ENCODE measurements at regions not wholly inside any gene's neighbourhood (a gene's known extent, or its start where the extent isn't known, plus 50 kb on each side); places are given as distances from the start of the nearest gene placed in this dataset.
A peak's percentile ranks its signal among the peaks of the same experiment; 100 is the strongest.

DNA sequence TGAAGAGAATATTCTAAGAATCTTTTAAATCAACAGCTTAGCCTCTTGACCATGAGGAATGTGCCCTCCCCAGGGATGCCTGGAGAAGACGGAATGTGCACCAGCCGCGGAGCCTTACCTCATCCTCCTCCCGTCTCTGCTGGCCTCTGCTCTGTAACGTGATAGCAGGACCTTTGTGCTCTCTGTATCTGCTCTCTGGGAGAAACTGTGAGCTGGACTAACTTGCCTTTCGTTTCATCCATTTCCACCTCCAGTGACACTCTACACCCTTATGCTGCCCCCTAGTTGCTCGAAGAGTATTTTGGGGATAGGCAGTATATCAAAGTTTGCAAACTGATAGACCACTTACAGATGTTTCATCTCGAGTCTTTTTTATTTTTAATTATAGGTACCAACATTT, 141.4 kb downstream of the NPR3 start:
- Mint-ChIP-seq H3K9me3 (peaks cover 0 to 9% (median 0%) of the 10 kb centered on the region in 7 donors), H3K27me3 (no peaks in the 10 kb centered on the region), H3K36me3 (no peaks in the 10 kb centered on the region), H3K27ac (peak overlapping the region in 1 of 3 donors; percentile 58), H3K4me1 (no peaks in the 10 kb centered on the region), H3K4me3 (no peak overlapping the region)
- H3K27me3 ChIP-seq (ENCODE audit: control insufficient read depth, insufficient read depth, low read length), result no peaks in the 10 kb centered on the region
- no peak for DNase-seq
- H3K9me3 ChIP-seq (ENCODE audit: control insufficient read depth in 2 of 2, low read length in 2 of 2), result no peaks in the 10 kb centered on the region
- ATAC-seq (ENCODE audit: low read depth in 2 of 2), result no peak
- no peak overlapping the region for H3K27ac ChIP-seq (ENCODE audit: insufficient read depth, low read length, poor library complexity, severe bottlenecking)
- H3K4me1 ChIP-seq (ENCODE audit: control insufficient read depth, insufficient read depth, low read length, poor library complexity, severe bottlenecking), result no peaks in the 10 kb centered on the region
- no peak overlapping the region for H3K4me3 ChIP-seq (ENCODE audit: low read depth, low read length)
- H3K36me3 ChIP-seq (ENCODE audit: control insufficient read depth, insufficient read depth, low read length), result no peaks in the 10 kb centered on the region

DNA sequence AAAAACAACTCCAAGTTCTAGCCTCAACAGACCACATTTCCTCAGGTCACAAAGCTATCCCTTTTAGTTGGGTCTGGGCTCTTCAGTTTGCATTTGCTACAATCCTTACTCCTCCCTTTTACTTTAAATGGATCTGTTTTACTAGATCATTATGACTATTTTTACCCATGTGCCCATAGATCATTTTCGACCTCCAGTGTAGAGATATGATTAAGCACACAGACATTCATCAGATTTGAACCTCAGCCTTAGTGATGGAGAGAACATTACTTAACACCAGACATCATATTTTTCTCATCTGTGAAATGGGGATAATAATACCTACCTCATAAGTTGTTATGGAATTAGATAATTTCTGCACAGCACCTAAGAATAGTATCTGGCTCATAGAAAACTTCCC, 141.9 kb downstream of the NPR3 start:
- Histone ChIP-seq H3K27ac (ENCODE audit: insufficient read depth, low read length, poor library complexity, severe bottlenecking) (no peak overlapping the region), H3K27me3 (ENCODE audit: control insufficient read depth, insufficient read depth, low read length) (no peaks in the 10 kb centered on the region), H3K4me3 (ENCODE audit: low read depth, low read length) (no peak overlapping the region), H3K36me3 (ENCODE audit: control insufficient read depth, insufficient read depth, low read length) (no peaks in the 10 kb centered on the region), H3K4me1 (ENCODE audit: control insufficient read depth, insufficient read depth, low read length, poor library complexity, severe bottlenecking) (no peaks in the 10 kb centered on the region), H3K9me3 (ENCODE audit: control insufficient read depth in 2 of 2, low read length in 2 of 2) (no peaks in the 10 kb centered on the region)
- DNase-seq (no peak), ATAC-seq (ENCODE audit: low read depth in 2 of 2) (no peak)
- H3K27me3 Mint-ChIP-seq, result no peaks in the 10 kb centered on the region
- H3K27ac Mint-ChIP-seq, result no peak overlapping the region
- H3K9me3 Mint-ChIP-seq, result peaks cover 0 to 10% (median 1%) of the 10 kb centered on the region in 7 donors
- H3K36me3 Mint-ChIP-seq, result no peaks in the 10 kb centered on the region
- H3K4me1 Mint-ChIP-seq, result no peaks in the 10 kb centered on the region
- H3K4me3 Mint-ChIP-seq, result no peak overlapping the region

DNA sequence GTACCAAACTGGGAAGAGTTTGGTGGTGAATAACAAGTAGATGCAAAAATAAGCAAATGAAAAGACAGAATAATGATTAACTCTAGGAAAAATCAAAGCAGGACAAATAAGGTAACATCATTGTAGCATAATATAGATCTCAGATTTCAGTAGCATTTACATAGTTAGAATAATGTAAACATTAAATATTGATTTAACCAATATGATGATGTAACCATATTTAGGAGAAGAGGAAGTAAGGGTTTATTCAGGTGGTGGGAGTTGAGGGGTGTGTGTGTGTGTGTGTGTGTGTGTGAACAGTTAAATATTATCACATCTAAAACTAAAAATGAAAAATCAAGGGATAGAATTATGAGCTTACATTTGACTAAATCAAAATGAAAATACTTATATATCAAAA, 143.4 kb downstream of the NPR3 start:
- ATAC-seq (ENCODE audit: low read depth in 2 of 2) (no peak), DNase-seq (no peak)
- no peaks in the 10 kb centered on the region for H3K9me3 ChIP-seq (ENCODE audit: control insufficient read depth in 2 of 2, low read length in 2 of 2)
- Mint-ChIP-seq H3K9me3 (peaks cover 0 to 17% (median 6%) of the 10 kb centered on the region in 7 donors), H3K27me3 (no peaks in the 10 kb centered on the region), H3K4me1 (no peaks in the 10 kb centered on the region), H3K27ac (no peak overlapping the region), H3K4me3 (no peak overlapping the region), H3K36me3 (no peaks in the 10 kb centered on the region)
- H3K36me3 ChIP-seq (ENCODE audit: control insufficient read depth, insufficient read depth, low read length), result no peaks in the 10 kb centered on the region
- H3K4me1 ChIP-seq (ENCODE audit: control insufficient read depth, insufficient read depth, low read length, poor library complexity, severe bottlenecking), result no peaks in the 10 kb centered on the region
- H3K4me3 ChIP-seq (ENCODE audit: low read depth, low read length), result no peak overlapping the region
- no peak overlapping the region for H3K27ac ChIP-seq (ENCODE audit: insufficient read depth, low read length, poor library complexity, severe bottlenecking)
- H3K27me3 ChIP-seq (ENCODE audit: control insufficient read depth, insufficient read depth, low read length), result no peaks in the 10 kb centered on the region

DNA sequence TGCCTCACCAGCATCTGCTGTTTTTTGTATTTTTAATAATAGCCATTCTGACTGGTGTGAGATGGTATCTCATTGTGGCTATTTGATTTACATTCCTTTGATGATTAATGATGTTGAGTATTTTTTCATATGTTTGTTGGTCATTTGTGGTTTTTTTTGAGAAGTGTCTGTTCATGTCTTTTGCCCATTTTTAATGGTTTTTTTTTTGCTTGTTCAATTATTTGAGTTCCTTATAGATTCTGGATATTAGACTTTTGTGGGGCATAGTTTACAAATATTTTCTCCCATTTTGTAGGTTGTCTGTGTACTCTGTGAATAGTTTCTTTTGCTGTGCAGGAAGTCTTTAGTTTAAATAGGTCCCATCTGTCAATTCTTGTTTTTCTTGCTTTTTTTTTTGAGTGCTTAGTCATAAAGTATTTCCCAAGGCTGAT, 148.1 kb downstream of the NPR3 start:
- ATAC-seq (ENCODE audit: low read depth in 2 of 2), result no peak
- no peak for DNase-seq

DNA sequence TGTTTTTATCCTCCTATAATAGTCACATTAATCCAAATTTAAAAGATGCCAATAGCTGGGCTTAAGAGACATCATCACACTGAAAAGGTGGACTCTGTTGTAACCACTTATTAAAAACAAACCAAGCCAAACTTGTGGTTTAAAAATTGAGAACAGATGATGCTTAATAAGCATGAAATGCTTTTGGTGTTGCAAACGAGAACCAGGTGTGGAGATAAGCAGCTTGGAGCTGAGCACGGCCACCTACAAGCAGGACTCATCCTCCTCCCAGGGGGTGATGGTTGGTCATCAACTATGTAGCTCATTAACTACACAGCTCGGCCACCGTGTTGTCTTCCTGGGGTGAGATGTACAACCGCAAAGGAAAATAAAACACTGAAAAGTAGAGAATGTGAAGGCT, 154.4 kb downstream of the NPR3 start:
- Histone ChIP-seq H3K27me3 (ENCODE audit: control insufficient read depth, insufficient read depth, low read length) (no peaks in the 10 kb centered on the region), H3K27ac (ENCODE audit: insufficient read depth, low read length, poor library complexity, severe bottlenecking) (no peak overlapping the region), H3K36me3 (ENCODE audit: control insufficient read depth, insufficient read depth, low read length) (no peaks in the 10 kb centered on the region), H3K4me3 (ENCODE audit: low read depth, low read length) (no peak overlapping the region), H3K9me3 (ENCODE audit: control insufficient read depth in 2 of 2, low read length in 2 of 2) (peaks cover 4 to 5% of the 10 kb centered on the region in 2 experiments), H3K4me1 (ENCODE audit: control insufficient read depth, insufficient read depth, low read length, poor library complexity, severe bottlenecking) (no peaks in the 10 kb centered on the region)
- H3K4me1 Mint-ChIP-seq, result no peaks in the 10 kb centered on the region
- ATAC-seq (ENCODE audit: low read depth in 2 of 2) (no peak), DNase-seq (no peak)
- peaks cover 0 to 16% (median 6%) of the 10 kb centered on the region in 7 donors for H3K9me3 Mint-ChIP-seq
- H3K4me3 Mint-ChIP-seq, result no peak overlapping the region
- H3K27ac Mint-ChIP-seq, result no peak overlapping the region
- no peaks in the 10 kb centered on the region for H3K36me3 Mint-ChIP-seq
- H3K27me3 Mint-ChIP-seq, result no peaks in the 10 kb centered on the region

More for the DNA sequence above, 148.1 kb downstream of the NPR3 start:
- no peaks in the 10 kb centered on the region for H3K4me1 ChIP-seq (ENCODE audit: control insufficient read depth, insufficient read depth, low read length, poor library complexity, severe bottlenecking)
- Mint-ChIP-seq H3K36me3 (no peaks in the 10 kb centered on the region), H3K4me1 (no peaks in the 10 kb centered on the region), H3K4me3 (no peak overlapping the region), H3K27ac (no peak overlapping the region), H3K27me3 (no peaks in the 10 kb centered on the region), H3K9me3 (peaks cover 0 to 22% (median 9%) of the 10 kb centered on the region in 7 donors)
- H3K9me3 ChIP-seq (ENCODE audit: control insufficient read depth in 2 of 2, low read length in 2 of 2), result peaks cover 0 to 3% of the 10 kb centered on the region in 2 experiments
- H3K27me3 ChIP-seq (ENCODE audit: control insufficient read depth, insufficient read depth, low read length), result no peaks in the 10 kb centered on the region
- no peak overlapping the region for H3K4me3 ChIP-seq (ENCODE audit: low read depth, low read length)
- no peak overlapping the region for H3K27ac ChIP-seq (ENCODE audit: insufficient read depth, low read length, poor library complexity, severe bottlenecking)
- H3K36me3 ChIP-seq (ENCODE audit: control insufficient read depth, insufficient read depth, low read length), result no peaks in the 10 kb centered on the region

DNA sequence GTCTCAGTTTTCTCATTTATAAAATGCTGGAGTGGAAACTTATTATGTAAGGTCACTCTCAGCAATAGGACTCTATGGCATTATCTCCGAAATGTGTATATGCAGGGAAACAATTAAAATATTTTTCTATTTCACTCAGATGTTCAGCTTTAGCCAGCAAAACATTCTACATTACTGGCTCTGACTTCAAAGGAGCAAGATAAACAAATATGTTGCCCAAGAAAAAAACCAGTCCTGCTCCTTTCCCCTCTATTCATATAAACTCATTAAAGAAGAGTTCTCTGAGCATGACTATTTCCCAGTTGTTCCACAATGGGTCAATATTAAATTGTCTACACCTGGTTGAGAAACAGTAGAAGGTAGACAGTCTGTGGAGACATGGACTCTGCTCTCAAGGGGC, 155.0 kb downstream of the NPR3 start:
- Mint-ChIP-seq H3K27ac (no peak overlapping the region), H3K36me3 (no peaks in the 10 kb centered on the region), H3K4me1 (no peaks in the 10 kb centered on the region), H3K27me3 (no peaks in the 10 kb centered on the region), H3K4me3 (no peak overlapping the region), H3K9me3 (peaks cover 0 to 16% (median 6%) of the 10 kb centered on the region in 7 donors)
- no peak overlapping the region for H3K4me3 ChIP-seq (ENCODE audit: low read depth, low read length)
- ATAC-seq (ENCODE audit: low read depth in 2 of 2) (no peak), DNase-seq (no peak)
- H3K9me3 ChIP-seq (ENCODE audit: control insufficient read depth in 2 of 2, low read length in 2 of 2), result peaks cover 4 to 5% of the 10 kb centered on the region in 2 experiments
- H3K36me3 ChIP-seq (ENCODE audit: control insufficient read depth, insufficient read depth, low read length), result no peaks in the 10 kb centered on the region
- no peaks in the 10 kb centered on the region for H3K27me3 ChIP-seq (ENCODE audit: control insufficient read depth, insufficient read depth, low read length)
- H3K27ac ChIP-seq (ENCODE audit: insufficient read depth, low read length, poor library complexity, severe bottlenecking), result no peak overlapping the region
- no peaks in the 10 kb centered on the region for H3K4me1 ChIP-seq (ENCODE audit: control insufficient read depth, insufficient read depth, low read length, poor library complexity, severe bottlenecking)

DNA sequence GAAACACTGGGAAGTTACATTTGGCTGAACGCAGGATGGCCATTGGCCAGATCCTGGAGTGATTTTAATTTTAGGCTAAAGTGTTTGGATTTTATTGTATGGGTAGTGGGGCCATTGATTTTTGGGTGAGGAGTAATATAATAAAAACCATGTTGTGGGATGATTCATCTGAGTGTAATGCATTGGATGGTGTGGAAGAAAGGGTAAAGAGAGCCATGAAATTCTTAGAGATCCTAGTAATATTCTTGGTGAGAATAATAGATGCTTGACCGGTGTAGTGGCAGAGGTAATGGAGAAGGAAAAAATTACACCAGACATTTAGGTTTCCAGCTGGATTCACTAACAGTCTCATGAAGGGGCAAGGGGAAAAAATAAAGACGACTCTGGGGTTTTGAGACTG, 158.1 kb downstream of the NPR3 start:
- Mint-ChIP-seq H3K27me3 (no peaks in the 10 kb centered on the region), H3K4me3 (no peak overlapping the region), H3K27ac (no peak overlapping the region), H3K36me3 (no peaks in the 10 kb centered on the region), H3K9me3 (peaks cover 0 to 15% (median 9%) of the 10 kb centered on the region in 7 donors), H3K4me1 (no peaks in the 10 kb centered on the region)
- ATAC-seq (ENCODE audit: low read depth in 2 of 2) (no peak), DNase-seq (no peak)
- Histone ChIP-seq H3K9me3 (ENCODE audit: control insufficient read depth in 2 of 2, low read length in 2 of 2) (peaks cover 4 to 5% of the 10 kb centered on the region in 2 experiments), H3K36me3 (ENCODE audit: control insufficient read depth, insufficient read depth, low read length) (no peaks in the 10 kb centered on the region), H3K27me3 (ENCODE audit: control insufficient read depth, insufficient read depth, low read length) (no peaks in the 10 kb centered on the region), H3K4me3 (ENCODE audit: low read depth, low read length) (no peak overlapping the region), H3K4me1 (ENCODE audit: control insufficient read depth, insufficient read depth, low read length, poor library complexity, severe bottlenecking) (no peaks in the 10 kb centered on the region), H3K27ac (ENCODE audit: insufficient read depth, low read length, poor library complexity, severe bottlenecking) (no peak overlapping the region)

DNA sequence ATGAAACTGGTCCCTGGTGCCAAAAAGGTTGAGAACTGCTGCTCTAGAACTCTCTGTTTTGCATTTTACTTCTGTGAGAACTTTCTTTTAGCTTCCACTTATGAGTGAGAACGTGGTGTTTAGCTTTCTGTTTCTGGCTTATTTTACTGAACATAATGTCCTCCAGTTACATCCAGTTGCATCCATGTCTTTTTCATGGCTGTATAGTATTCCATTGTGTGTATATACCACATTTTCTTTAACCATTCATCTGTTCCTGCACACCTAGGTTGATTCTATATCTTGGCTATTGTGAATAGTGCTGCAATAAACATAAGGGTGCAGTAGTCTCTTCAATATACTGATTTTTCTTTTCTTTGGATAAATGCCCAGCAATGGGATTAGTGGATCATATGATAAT, 165.7 kb downstream of the NPR3 start:
- Mint-ChIP-seq H3K27me3 (no peaks in the 10 kb centered on the region), H3K36me3 (no peaks in the 10 kb centered on the region), H3K4me3 (no peak overlapping the region), H3K4me1 (no peaks in the 10 kb centered on the region), H3K9me3 (peaks cover 5 to 21% (median 15%) of the 10 kb centered on the region in 7 donors), H3K27ac (no peak overlapping the region)
- ATAC-seq (ENCODE audit: low read depth in 2 of 2) (no peak), DNase-seq (no peak)
- Histone ChIP-seq H3K4me1 (ENCODE audit: control insufficient read depth, insufficient read depth, low read length, poor library complexity, severe bottlenecking) (no peaks in the 10 kb centered on the region), H3K9me3 (ENCODE audit: control insufficient read depth in 2 of 2, low read length in 2 of 2) (no peaks in the 10 kb centered on the region), H3K27ac (ENCODE audit: insufficient read depth, low read length, poor library complexity, severe bottlenecking) (no peak overlapping the region), H3K4me3 (ENCODE audit: low read depth, low read length) (no peak overlapping the region), H3K36me3 (ENCODE audit: control insufficient read depth, insufficient read depth, low read length) (no peaks in the 10 kb centered on the region), H3K27me3 (ENCODE audit: control insufficient read depth, insufficient read depth, low read length) (no peaks in the 10 kb centered on the region)
